Small intestine (tissue), 7 donors: ENCODE measurements at regions not wholly inside any gene's neighbourhood (a gene's known extent, or its start where the extent isn't known, plus 50 kb on each side); places are given as distances from the start of the nearest gene placed in this dataset.

Experiments used
- DNase-seq, 2 donors: peaks; one replicate each; pipeline versions ENCODE4 v3.0.0 to v3.0.0-alpha.2; 2013
- FAIRE-seq: peaks from 2 replicates; lab custom pipeline; 2012; peaks lifted over from hg19 to GRCh38; lab: Jason Lieb, UNC
- H3K27ac ChIP-seq, 3 donors: one replicate each; pipeline ENCODE4 v1.5.1; 2013; ENCODE audit warnings: low read length in 2 of 3, mild to moderate bottlenecking in 2 of 3, control low read depth in 1 of 3, inconsistent platforms in 1 of 3, low read depth in 1 of 3, moderate library complexity in 1 of 3
- H3K27me3 ChIP-seq, 3 donors: one replicate each; pipeline ENCODE4 v1.6.1; 2013; ENCODE audit warnings: low read length in 3 of 3, inconsistent platforms in 1 of 3; ENCODE audit not compliant: control insufficient read depth in 3 of 3, insufficient read depth in 3 of 3
- H3K36me3 ChIP-seq, 3 donors: one replicate each; pipeline ENCODE4 v1.6.1; 2013; ENCODE audit warnings: low read length in 3 of 3, inconsistent platforms in 1 of 3, low read depth in 1 of 3, mild to moderate bottlenecking in 1 of 3, moderate library complexity in 1 of 3; ENCODE audit not compliant: control insufficient read depth in 3 of 3, insufficient read depth in 2 of 3
- H3K4me1 ChIP-seq, 3 donors: one replicate each; pipeline ENCODE4 v1.6.1; 2013; ENCODE audit warnings: low read length in 2 of 3, inconsistent platforms in 1 of 3, low read depth in 1 of 3, mild to moderate bottlenecking in 1 of 3, moderate library complexity in 1 of 3; ENCODE audit not compliant: control insufficient read depth in 3 of 3, insufficient read depth in 2 of 3
- H3K4me3 ChIP-seq, 3 donors: one replicate each; pipeline ENCODE4 v1.5.1; 2013; ENCODE audit warnings: low read length in 3 of 3, control low read depth in 1 of 3, inconsistent platforms in 1 of 3, low read depth in 1 of 3, mild to moderate bottlenecking in 1 of 3, moderate library complexity in 1 of 3
- H3K9me3 ChIP-seq, 2 donors: one replicate each; pipeline ENCODE4 v1.6.1; 2013; ENCODE audit warnings: low read depth in 1 of 2, low read length in 1 of 2; ENCODE audit not compliant: control insufficient read depth in 2 of 2, insufficient read depth in 1 of 2
- whole genome bisulfite sequencing, 3 donors: extraction: QIAGEN DNeasy Blood & Tissue Kit; methylation state at CpG; one replicate each; pipeline ENCODE4 v1.1.7; 2013; 5-methylcytosine and 5-hydroxymethylcytosine counted together
- donor health status: healthy with polysubstance abuse.
- donor health status: control.
- donor health status: control.
- donor health status: Bipolar disorder and iron deficiency.
- donor health status: healthy.

GRCh38 chr6:110530671-110531070 is 54.3 kb upstream of the SLC22A16 start:
- Histone ChIP-seq H3K27me3 (no peaks in the 10 kb centered on the region), H3K4me1 (no peaks in the 10 kb centered on the region), H3K36me3 (no peaks in the 10 kb centered on the region), H3K4me3 (no peak overlapping the region), H3K9me3 (peaks cover 0 to 12% of the 10 kb centered on the region in 2 donors), H3K27ac (no peak overlapping the region)
- FAIRE-seq (no peak), DNase-seq (peak in 1 of 2 donors; percentile 21)
- 62 to 78% (median 64%) methylated on average over 2 of the region's 2 CpGs for WGBS, 3 donors

GRCh38 chr6:110529907-110530306 is 53.5 kb upstream of the SLC22A16 start:
- 87 to 95% (median 88%) methylated on average over 3 of the region's 3 CpGs for WGBS, 3 donors
- no peak overlapping the region for H3K27ac ChIP-seq
- H3K36me3 ChIP-seq = no peaks in the 10 kb centered on the region
- DNase-seq (no peak), FAIRE-seq (no peak)
- no peaks in the 10 kb centered on the region for H3K4me1 ChIP-seq
- no peak overlapping the region for H3K4me3 ChIP-seq
- H3K9me3 ChIP-seq = peaks cover 0 to 9% of the 10 kb centered on the region in 2 donors
- no peaks in the 10 kb centered on the region for H3K27me3 ChIP-seq

GRCh38 chr6:110529355-110529754 is 52.9 kb upstream of the SLC22A16 start:
- Histone ChIP-seq H3K36me3 (no peaks in the 10 kb centered on the region), H3K27me3 (no peaks in the 10 kb centered on the region), H3K27ac (no peak overlapping the region), H3K4me3 (no peak overlapping the region), H3K9me3 (peaks cover 0 to 4% of the 10 kb centered on the region in 2 donors), H3K4me1 (no peaks in the 10 kb centered on the region)
- FAIRE-seq (no peak), DNase-seq (no peak)
- 76 to 94% (median 86%) methylated on average over 5 of the region's 5 CpGs for WGBS, 3 donors

GRCh38 chr6:110528930-110529325 is 52.5 kb upstream of the SLC22A16 start:
- H3K27me3 ChIP-seq = no peaks in the 10 kb centered on the region
- peaks cover 0 to 4% of the 10 kb centered on the region in 2 donors for H3K9me3 ChIP-seq
- no peaks in the 10 kb centered on the region for H3K36me3 ChIP-seq
- WGBS, 3 donors = 87 to 90% (median 88%) methylated on average over 6 of the region's 6 CpGs
- no peak for DNase-seq
- H3K4me3 ChIP-seq = no peak overlapping the region
- H3K27ac ChIP-seq = peak overlapping the region in 1 of 3 donors; percentile 6
- no peaks in the 10 kb centered on the region for H3K4me1 ChIP-seq
- FAIRE-seq = no peak

- WGBS, 3 donors = 16 to 27% (median 21%) methylated on average over 4 of the region's 4 CpGs
- Histone ChIP-seq H3K36me3 (no peaks in the 10 kb centered on the region), H3K27me3 (no peaks in the 10 kb centered on the region), H3K4me1 (no peaks in the 10 kb centered on the region), H3K9me3 (peaks cover 0 to 4% of the 10 kb centered on the region in 2 donors), H3K4me3 (no peak overlapping the region), H3K27ac (peak overlapping the region in 1 of 3 donors; percentile 6)
- peak; percentile 36 for FAIRE-seq
- DNase-seq = peak; percentile 70 to 78
Measured at GRCh38 chr6:110528101-110528929, 51.9 kb upstream of the SLC22A16 start.

- peaks cover 0 to 4% of the 10 kb centered on the region in 2 donors for H3K9me3 ChIP-seq
- WGBS, 3 donors = 70 to 83% (median 79%) methylated on average over 4 of the region's 4 CpGs
- FAIRE-seq (no peak), DNase-seq (no peak)
- no peaks in the 10 kb centered on the region for H3K4me1 ChIP-seq
- H3K27me3 ChIP-seq = no peaks in the 10 kb centered on the region
- H3K4me3 ChIP-seq = no peak overlapping the region
- H3K36me3 ChIP-seq = no peaks in the 10 kb centered on the region
- H3K27ac ChIP-seq = no peak overlapping the region
Measured at GRCh38 chr6:110527516-110527915, 51.1 kb upstream of the SLC22A16 start.

- no peak for DNase-seq
- no peak overlapping the region for H3K27ac ChIP-seq
- no peak overlapping the region for H3K4me3 ChIP-seq
- no peaks in the 10 kb centered on the region for H3K27me3 ChIP-seq
- H3K36me3 ChIP-seq = no peaks in the 10 kb centered on the region
- no peaks in the 10 kb centered on the region for H3K4me1 ChIP-seq
- no peak for FAIRE-seq
- H3K9me3 ChIP-seq = peaks cover 0 to 4% of the 10 kb centered on the region in 2 donors
- 57 to 76% (median 67%) methylated on average over 3 of the region's 3 CpGs for WGBS, 3 donors
Measured at GRCh38 chr6:110526726-110527125, 50.3 kb upstream of the SLC22A16 start.
